PC-3 (cell line): ENCODE measurements at regions not wholly inside any gene's neighbourhood (a gene's known extent, or its start where the extent isn't known, plus 50 kb on each side); places are given as distances from the start of the nearest gene placed in this dataset.

Source experiments
- ATAC-seq: fragments of 200-7000 bp; cut with Tn5 transposase; 2 replicates; pipeline ENCODE4 v1.9.1; 2020; ENCODE audit warnings: mild to moderate bottlenecking, moderate library complexity
- BruUV-seq: library from RNA; stranded (reverse); fragments of 400-500 nt; replicated peaks from 2 replicates; lab custom pipeline; 2021; lab: Mats Ljungman, UMichigan
- CTCF ChIA-PET: fragments of 300-600 bp; sonication (Branson Sonifier 250); formaldehyde crosslinking; loops from one replicate; lab custom pipeline; 2022; ENCODE audit warnings: antibody characterized with exemption; lab: Charles Lee
- POLR2A ChIA-PET: fragments of 300-600 bp; sonication (Branson Sonifier 250); formaldehyde crosslinking; loops from one replicate; lab custom pipeline; 2022; ENCODE audit warnings: antibody characterized with exemption; ENCODE audit not compliant: unreplicated experiment; lab: Charles Lee
- DNase-seq: peaks from one replicate; pipeline ENCODE4 v3.0.0-alpha.2; 2015
- H2AFZ ChIP-seq: fragments of 300-600 bp; sonication (generic); 2 replicates; pipeline ENCODE4 v1.6.0; 2016; ENCODE audit warnings: antibody characterized with exemption, low read length
- H3F3A ChIP-seq: fragments of 300-600 bp; sonication (generic); one replicate; pipeline ENCODE4 v1.6.0; 2017; ENCODE audit warnings: antibody characterized with exemption, low read length, control low read depth, mild to moderate bottlenecking; ENCODE audit not compliant: unreplicated experiment
- H3K27ac ChIP-seq: fragments of 300-600 bp; sonication (generic); 2 replicates; pipeline ENCODE4 v1.5.1; 2016; ENCODE audit warnings: mild to moderate bottlenecking, low read length
- H3K27me3 ChIP-seq: fragments of 300-600 bp; sonication (generic); 2 replicates; pipeline ENCODE4 v1.6.1; 2016; ENCODE audit warnings: low read length, mixed read lengths
- H3K36me3 ChIP-seq: fragments of 300-600 bp; sonication (generic); 2 replicates; pipeline ENCODE4 v1.6.1; 2016; ENCODE audit warnings: low read depth, mixed run types, low read length, mixed read lengths
- H3K4me1 ChIP-seq: fragments of 300-600 bp; sonication (generic); 2 replicates; pipeline ENCODE4 v1.5.1; 2016; ENCODE audit warnings: low read length; ENCODE audit not compliant: insufficient read depth
- H3K4me2 ChIP-seq: fragments of 300-600 bp; sonication (generic); 2 replicates; pipeline ENCODE4 v1.6.0; 2016; ENCODE audit warnings: low read length
- H3K4me3 ChIP-seq: fragments of 300-600 bp; sonication (generic); 2 replicates; pipeline ENCODE4 v1.5.1; 2016; ENCODE audit warnings: mild to moderate bottlenecking, low read length, mixed read lengths
- H3K79me2 ChIP-seq: fragments of 300-600 bp; sonication (generic); 2 replicates; pipeline ENCODE4 v1.6.1; 2017; ENCODE audit warnings: low read length, mixed read lengths
- H3K9ac ChIP-seq: fragments of 300-600 bp; sonication (generic); 2 replicates; pipeline ENCODE4 v1.6.0; 2016; ENCODE audit warnings: mild to moderate bottlenecking, low read length
- H3K9me2 ChIP-seq: fragments of 300-600 bp; sonication (generic); replicated peaks from 2 replicates; pipeline ENCODE4 v1.6.1; 2016; ENCODE audit warnings: mixed run types, low read length, mixed read lengths
- H3K9me3 ChIP-seq: fragments of 300-600 bp; sonication (generic); 2 replicates; pipeline ENCODE4 v1.6.1; 2016; ENCODE audit warnings: low read length, mixed read lengths
- H4K20me1 ChIP-seq: fragments of 300-600 bp; sonication (generic); 2 replicates; pipeline ENCODE4 v1.6.1; 2016; ENCODE audit warnings: low read length, mixed read lengths
- CTCF ChIP-seq: fragments of 300-600 bp; sonication (generic); conservative IDR thresholded peaks from 2 replicates; pipeline ENCODE4 v1.5.1; 2017; ENCODE audit warnings: antibody characterized with exemption, low read depth, mild to moderate bottlenecking, low read length
- EZH2 ChIP-seq: fragments of 300-600 bp; sonication (generic); IDR thresholded peaks from one replicate; pipeline ENCODE4 v1.6.1; 2017; ENCODE audit warnings: antibody characterized with exemption, mild to moderate bottlenecking, low read length; ENCODE audit not compliant: unreplicated experiment
- EZH2phosphoT487 ChIP-seq: fragments of 300-600 bp; sonication (generic); IDR thresholded peaks from 2 replicates; pipeline ENCODE4 v1.6.1; 2018; ENCODE audit warnings: mild to moderate bottlenecking, antibody characterized with exemption, low read length, borderline replicate concordance
- intact Hi-C: fragments of 100-400 bp; cut with micrococcal nuclease; formaldehyde crosslinking; loops from 2 replicates; pipeline ENCODE4 v1.9.0; 2023

DNA sequence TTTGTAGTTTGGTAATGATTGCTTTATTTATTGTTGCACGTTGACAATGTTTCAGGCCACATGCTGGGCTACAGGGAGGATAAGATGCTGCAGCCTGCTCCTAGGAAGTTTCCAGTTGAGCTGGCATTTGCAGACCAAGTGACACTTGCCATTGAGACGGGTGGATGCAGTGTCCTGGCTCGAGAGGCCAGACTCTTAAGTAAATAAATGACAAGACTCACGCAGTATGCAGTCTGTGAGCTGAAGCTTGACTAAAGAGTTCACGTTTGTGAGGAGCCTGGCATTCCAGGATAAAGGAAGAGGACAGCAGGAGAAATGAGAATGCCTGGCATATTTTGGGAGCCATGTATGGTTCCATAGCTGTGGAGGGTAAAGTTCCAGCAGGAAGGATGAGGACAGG is 105.8 kb downstream of the BAMBI start:
- peak; percentile 27; the same call in 1 of the 2 replicates for ATAC-seq
- POLR2A ChIA-PET = no interaction called here
- no peak for TF ChIP-seq EZH2
- no peak for TF ChIP-seq EZH2phosphoT487
- TF ChIP-seq CTCF = no peak
- Histone ChIP-seq H3K27ac (no peak overlapping the region), H3K27me3 (no peaks in the 10 kb centered on the region), H3K9ac (no peak overlapping the region), H3K4me1 (peaks cover 5% of the 10 kb centered on the region; the same call in 1 of the 2 replicates), H3K4me2 (no peak overlapping the region), H3K4me3 (no peak overlapping the region), H3K36me3 (no peaks in the 10 kb centered on the region), H2AFZ (no peak overlapping the region), H3K79me2 (no peaks in the 10 kb centered on the region), H4K20me1 (no peaks in the 10 kb centered on the region), H3K9me2 (no peaks in the 10 kb centered on the region), H3K9me3 (no peaks in the 10 kb centered on the region), H3F3A (no peaks in the 10 kb centered on the region)
- BruUV-seq = no TSS peak
- peak; percentile 5 for DNase-seq
- intact Hi-C loops = no loop called here
- CTCF ChIA-PET = no interaction called here

GRCh38 chr10:28785018-28785417 is 107.7 kb downstream of the BAMBI start:
- Histone ChIP-seq H3K36me3 (no peaks in the 10 kb centered on the region), H3K4me3 (no peak overlapping the region), H3K27me3 (no peaks in the 10 kb centered on the region), H3K27ac (no peak overlapping the region), H3K4me1 (peaks cover 12% of the 10 kb centered on the region; the same call in 1 of the 2 replicates), H3K9me2 (no peaks in the 10 kb centered on the region), H3K9ac (no peak overlapping the region), H3K4me2 (no peak overlapping the region), H4K20me1 (no peaks in the 10 kb centered on the region), H3K79me2 (no peaks in the 10 kb centered on the region), H3F3A (no peaks in the 10 kb centered on the region), H3K9me3 (no peaks in the 10 kb centered on the region), H2AFZ (no peak overlapping the region)
- intact Hi-C loops = no loop called here
- ATAC-seq = no peak
- ChIA-PET POLR2A (no interaction called here), CTCF (no interaction called here)
- TF ChIP-seq EZH2phosphoT487 = no peak
- TF ChIP-seq CTCF = no peak
- no peak for TF ChIP-seq EZH2
- no TSS peak for BruUV-seq
- no peak for DNase-seq

DNA sequence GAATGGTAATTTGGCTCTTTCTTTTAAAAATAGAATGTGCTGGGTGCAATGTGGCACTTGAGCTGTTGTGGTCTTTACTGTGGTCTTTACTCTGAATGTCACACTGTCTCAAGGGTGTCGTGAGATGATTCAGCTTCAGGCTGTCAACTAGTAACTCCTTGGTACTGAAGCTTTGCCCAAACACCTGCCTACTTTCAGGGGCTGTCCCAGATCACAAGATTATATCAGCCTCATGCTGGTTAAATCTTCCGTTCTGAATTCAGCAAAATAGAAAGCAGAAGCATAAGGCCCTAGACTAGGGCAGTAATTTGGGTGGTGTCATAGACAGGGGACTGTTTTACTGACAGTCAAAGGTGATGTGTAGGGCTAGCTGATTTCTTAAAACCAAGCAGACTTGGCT is 110.9 kb downstream of the BAMBI start:
- Histone ChIP-seq H4K20me1 (no peaks in the 10 kb centered on the region), H3K9me3 (no peaks in the 10 kb centered on the region), H3K4me2 (no peak overlapping the region), H2AFZ (no peak overlapping the region), H3K79me2 (no peaks in the 10 kb centered on the region), H3K4me1 (peaks cover 9% of the 10 kb centered on the region; the same call in 1 of the 2 replicates), H3K4me3 (no peak overlapping the region), H3K9me2 (no peaks in the 10 kb centered on the region), H3K27ac (no peak overlapping the region), H3K9ac (no peak overlapping the region), H3K36me3 (no peaks in the 10 kb centered on the region), H3K27me3 (no peaks in the 10 kb centered on the region), H3F3A (no peaks in the 10 kb centered on the region)
- no peak for DNase-seq
- CTCF ChIA-PET = no interaction called here
- ATAC-seq = no peak
- intact Hi-C loops = no loop called here
- BruUV-seq = no TSS peak
- no peak for TF ChIP-seq CTCF
- TF ChIP-seq EZH2phosphoT487 = no peak
- no peak for TF ChIP-seq EZH2
- POLR2A ChIA-PET = no interaction called here
